ENCODE measurements at regions not wholly inside any gene's neighbourhood (a gene's known extent, or its start where the extent isn't known, plus 50 kb on each side); places are given as distances from the start of the nearest gene placed in this dataset.
"Not testable (repeated sequence)": the region's sequence is repeated elsewhere in the genome, so short reads cannot be mapped to it uniquely, and the experiment has no call there.

- FAIRE-seq (no peak), DNase-seq (ENCODE audit: low read depth) (no peak)
- H3K27me3 ChIP-seq (ENCODE audit: insufficient read depth, low read length) = no peaks in the 10 kb centered on the region
- H3K4me1 Mint-ChIP-seq (ENCODE audit: low read depth, unreplicated experiment) = peaks cover 12% of the 10 kb centered on the region
- H3K4me1 ChIP-seq (ENCODE audit: insufficient read depth, low read length) = peaks cover 4% of the 10 kb centered on the region
- H4K20me1 ChIP-seq (ENCODE audit: insufficient read depth, low read length) = no peaks in the 10 kb centered on the region
- H3K27me3 Mint-ChIP-seq (ENCODE audit: low read depth, unreplicated experiment) = no peaks in the 10 kb centered on the region
- H3K79me2 ChIP-seq (ENCODE audit: insufficient read depth, low read length) = peaks cover 7% of the 10 kb centered on the region
- no peak overlapping the region for H3K9ac ChIP-seq (ENCODE audit: low read length)
- TF ChIP-seq EZH2 (IDR thresholded peaks at IDR 0.05; ENCODE audit: insufficient read depth, low read length) (no peak), CTCF (IDR thresholded peaks at IDR 0.05; ENCODE audit: insufficient read depth, low read depth, low read length) (no peak)
- no peak overlapping the region for H2AFZ ChIP-seq (ENCODE audit: low read depth, low read length)
- H3K4me2 ChIP-seq (ENCODE audit: low read length) = no peak overlapping the region
- H3K9me3 Mint-ChIP-seq (ENCODE audit: unreplicated experiment) = peaks cover 5% of the 10 kb centered on the region
- no peak overlapping the region for H3K27ac ChIP-seq (ENCODE audit: low read depth, low read length)
- H3K9me3 ChIP-seq (ENCODE audit: insufficient read depth, low read depth, low read length) = peaks cover 3% of the 10 kb centered on the region
- no peaks in the 10 kb centered on the region for H3K36me3 ChIP-seq (ENCODE audit: insufficient read depth, low read length)
- H3K4me3 Mint-ChIP-seq (ENCODE audit: unreplicated experiment) = no peak overlapping the region
- H3K36me3 Mint-ChIP-seq (ENCODE audit: low read depth, unreplicated experiment) = peaks cover 4% of the 10 kb centered on the region
- H3K4me3 ChIP-seq (ENCODE audit: insufficient read depth, low read depth, low read length) = no peak overlapping the region
- H3K27ac Mint-ChIP-seq (ENCODE audit: unreplicated experiment) = no peak overlapping the region
Observed at GRCh38 chr17:47063475-47063874, 84.4 kb upstream of the RPRML start.

- not testable (repeated sequence) for H3K79me2 ChIP-seq (ENCODE audit: insufficient read depth, low read length); H3K4me2 ChIP-seq (ENCODE audit: low read length); DNase-seq (ENCODE audit: low read depth); H3K27ac ChIP-seq (ENCODE audit: low read depth, low read length); H3K9me3 ChIP-seq (ENCODE audit: insufficient read depth, low read depth, low read length); H3K27ac Mint-ChIP-seq (ENCODE audit: unreplicated experiment); H3K36me3 ChIP-seq (ENCODE audit: insufficient read depth, low read length); H3K9me3 Mint-ChIP-seq (ENCODE audit: unreplicated experiment); H3K27me3 Mint-ChIP-seq (ENCODE audit: low read depth, unreplicated experiment); H3K36me3 Mint-ChIP-seq (ENCODE audit: low read depth, unreplicated experiment); H3K4me3 Mint-ChIP-seq (ENCODE audit: unreplicated experiment); H3K27me3 ChIP-seq (ENCODE audit: insufficient read depth, low read length); H2AFZ ChIP-seq (ENCODE audit: low read depth, low read length); H3K4me3 ChIP-seq (ENCODE audit: insufficient read depth, low read depth, low read length); H3K4me1 ChIP-seq (ENCODE audit: insufficient read depth, low read length); FAIRE-seq; H3K9ac ChIP-seq (ENCODE audit: low read length); H4K20me1 ChIP-seq (ENCODE audit: insufficient read depth, low read length)
- H3K4me1 Mint-ChIP-seq (ENCODE audit: low read depth, unreplicated experiment) = peaks cover 12% of the 10 kb centered on the region
Observed at GRCh38 chr17:47062851-47063250, 83.8 kb upstream of the RPRML start.

- H4K20me1 ChIP-seq (ENCODE audit: insufficient read depth, low read length); H3K36me3 ChIP-seq (ENCODE audit: insufficient read depth, low read length); H3K27me3 ChIP-seq (ENCODE audit: insufficient read depth, low read length); H3K4me3 Mint-ChIP-seq (ENCODE audit: unreplicated experiment); H3K4me3 ChIP-seq (ENCODE audit: insufficient read depth, low read depth, low read length); H3K4me2 ChIP-seq (ENCODE audit: low read length); FAIRE-seq; H3K4me1 ChIP-seq (ENCODE audit: insufficient read depth, low read length); H2AFZ ChIP-seq (ENCODE audit: low read depth, low read length); H3K9me3 ChIP-seq (ENCODE audit: insufficient read depth, low read depth, low read length); H3K27ac Mint-ChIP-seq (ENCODE audit: unreplicated experiment); H3K27ac ChIP-seq (ENCODE audit: low read depth, low read length); H3K9me3 Mint-ChIP-seq (ENCODE audit: unreplicated experiment); H3K4me1 Mint-ChIP-seq (ENCODE audit: low read depth, unreplicated experiment); H3K79me2 ChIP-seq (ENCODE audit: insufficient read depth, low read length); H3K9ac ChIP-seq (ENCODE audit: low read length); H3K27me3 Mint-ChIP-seq (ENCODE audit: low read depth, unreplicated experiment); DNase-seq (ENCODE audit: low read depth): not testable (repeated sequence)
- H3K36me3 Mint-ChIP-seq (ENCODE audit: low read depth, unreplicated experiment) = peaks cover 13% of the 10 kb centered on the region
Observed at GRCh38 chr17:47060005-47060404, 81.0 kb upstream of the RPRML start.

- Histone ChIP-seq H4K20me1 (ENCODE audit: insufficient read depth, low read length) (no peaks in the 10 kb centered on the region), H3K27me3 (ENCODE audit: insufficient read depth, low read length) (no peaks in the 10 kb centered on the region), H3K36me3 (ENCODE audit: insufficient read depth, low read length) (no peaks in the 10 kb centered on the region), H3K4me3 (ENCODE audit: insufficient read depth, low read depth, low read length) (no peak overlapping the region), H3K9me3 (ENCODE audit: insufficient read depth, low read depth, low read length) (no peaks in the 10 kb centered on the region), H3K79me2 (ENCODE audit: insufficient read depth, low read length) (no peaks in the 10 kb centered on the region), H3K4me2 (ENCODE audit: low read length) (no peak overlapping the region), H3K27ac (ENCODE audit: low read depth, low read length) (no peak overlapping the region), H2AFZ (ENCODE audit: low read depth, low read length) (no peak overlapping the region), H3K4me1 (ENCODE audit: insufficient read depth, low read length) (no peaks in the 10 kb centered on the region), H3K9ac (ENCODE audit: low read length) (no peak overlapping the region)
- Mint-ChIP-seq H3K9me3 (ENCODE audit: unreplicated experiment) (peaks cover 2% of the 10 kb centered on the region), H3K4me3 (ENCODE audit: unreplicated experiment) (no peak overlapping the region), H3K27me3 (ENCODE audit: low read depth, unreplicated experiment) (no peaks in the 10 kb centered on the region), H3K36me3 (ENCODE audit: low read depth, unreplicated experiment) (peaks cover 14% of the 10 kb centered on the region), H3K4me1 (ENCODE audit: low read depth, unreplicated experiment) (peaks cover 2% of the 10 kb centered on the region), H3K27ac (ENCODE audit: unreplicated experiment) (no peak overlapping the region)
- FAIRE-seq (no peak), DNase-seq (ENCODE audit: low read depth) (no peak)
- no peak for TF ChIP-seq EZH2 (IDR thresholded peaks at IDR 0.05; ENCODE audit: insufficient read depth, low read length)
- no peak for TF ChIP-seq CTCF (IDR thresholded peaks at IDR 0.05; ENCODE audit: insufficient read depth, low read depth, low read length)
Observed at GRCh38 chr17:47057830-47058229, 78.8 kb upstream of the RPRML start.

GRCh38 chr17:47057279-47057678, 78.2 kb upstream of the RPRML start:
- not testable (repeated sequence) for FAIRE-seq; H3K4me3 ChIP-seq (ENCODE audit: insufficient read depth, low read depth, low read length); H3K4me3 Mint-ChIP-seq (ENCODE audit: unreplicated experiment); H3K9me3 ChIP-seq (ENCODE audit: insufficient read depth, low read depth, low read length); H3K27me3 Mint-ChIP-seq (ENCODE audit: low read depth, unreplicated experiment); H3K79me2 ChIP-seq (ENCODE audit: insufficient read depth, low read length); DNase-seq (ENCODE audit: low read depth); H3K9ac ChIP-seq (ENCODE audit: low read length); H2AFZ ChIP-seq (ENCODE audit: low read depth, low read length); H3K4me1 Mint-ChIP-seq (ENCODE audit: low read depth, unreplicated experiment); H3K36me3 ChIP-seq (ENCODE audit: insufficient read depth, low read length); H3K27ac ChIP-seq (ENCODE audit: low read depth, low read length); H3K27me3 ChIP-seq (ENCODE audit: insufficient read depth, low read length); H3K4me2 ChIP-seq (ENCODE audit: low read length); H3K9me3 Mint-ChIP-seq (ENCODE audit: unreplicated experiment); H3K4me1 ChIP-seq (ENCODE audit: insufficient read depth, low read length); H4K20me1 ChIP-seq (ENCODE audit: insufficient read depth, low read length); H3K27ac Mint-ChIP-seq (ENCODE audit: unreplicated experiment)
- peaks cover 14% of the 10 kb centered on the region for H3K36me3 Mint-ChIP-seq (ENCODE audit: low read depth, unreplicated experiment)
